KMS-11 (cell line): ENCODE measurements at regions not wholly inside any gene's neighbourhood (a gene's known extent, or its start where the extent isn't known, plus 50 kb on each side); places are given as distances from the start of the nearest gene placed in this dataset.

Experiments used
- H2AFZ ChIP-seq: fragments of 200-600 bp; sonication (generic); 2 replicates; pipeline ENCODE4 v1.6.1; 2016; ENCODE audit warnings: antibody characterized with exemption, mixed run types, low read depth
- H3K27ac ChIP-seq: fragments of 200-600 bp; sonication (generic); 2 replicates; pipeline ENCODE4 v1.6.1; 2016; ENCODE audit warnings: mild to moderate bottlenecking, mixed run types
- H3K27me3 ChIP-seq: fragments of 200-600 bp; sonication (generic); 2 replicates; pipeline ENCODE4 v1.6.1; 2017; ENCODE audit warnings: mild to moderate bottlenecking, low read depth, mixed run types, moderate library complexity; ENCODE audit not compliant: insufficient read depth
- H3K36me3 ChIP-seq: fragments of 200-600 bp; sonication (generic); 2 replicates; pipeline ENCODE4 v1.6.1; 2017; ENCODE audit warnings: mild to moderate bottlenecking, mixed run types; ENCODE audit not compliant: insufficient read depth
- H3K4me1 ChIP-seq: fragments of 200-600 bp; sonication (generic); 2 replicates; pipeline ENCODE4 v1.6.1; 2016; ENCODE audit warnings: mild to moderate bottlenecking, low read depth, mixed run types; ENCODE audit not compliant: poor library complexity, severe bottlenecking
- H3K4me2 ChIP-seq: fragments of 200-600 bp; sonication (generic); 2 replicates; pipeline ENCODE4 v1.7.0; 2016; ENCODE audit warnings: mild to moderate bottlenecking, mixed run types
- H3K4me3 ChIP-seq: fragments of 200-600 bp; sonication (generic); IDR thresholded peaks from 2 replicates; pipeline ENCODE4 v1.6.1; 2017; ENCODE audit warnings: low read depth, low read length, mixed read lengths; ENCODE audit not compliant: insufficient read depth
- H3K79me2 ChIP-seq: fragments of 200-600 bp; sonication (generic); 2 replicates; pipeline ENCODE4 v1.6.1; 2016; ENCODE audit warnings: low read depth, mixed run types; ENCODE audit not compliant: insufficient read depth
- H3K9ac ChIP-seq: fragments of 200-600 bp; sonication (generic); 2 replicates; pipeline ENCODE4 v1.6.1; 2016; ENCODE audit warnings: mild to moderate bottlenecking, mixed run types
- H4K20me1 ChIP-seq: fragments of 200-600 bp; sonication (generic); 2 replicates; pipeline ENCODE4 v1.6.1; 2016; ENCODE audit warnings: mild to moderate bottlenecking, mixed run types; ENCODE audit not compliant: insufficient read depth
- TF ChIP-seq, protein P1 (sequence below): fragments of 200-600 bp; sonication (generic); conservative IDR thresholded peaks from 2 replicates; pipeline ENCODE4 v1.6.1; 2017; ENCODE audit warnings: low read depth, mild to moderate bottlenecking, antibody characterized with exemption, low read length, moderate library complexity, mixed read lengths

DNA sequence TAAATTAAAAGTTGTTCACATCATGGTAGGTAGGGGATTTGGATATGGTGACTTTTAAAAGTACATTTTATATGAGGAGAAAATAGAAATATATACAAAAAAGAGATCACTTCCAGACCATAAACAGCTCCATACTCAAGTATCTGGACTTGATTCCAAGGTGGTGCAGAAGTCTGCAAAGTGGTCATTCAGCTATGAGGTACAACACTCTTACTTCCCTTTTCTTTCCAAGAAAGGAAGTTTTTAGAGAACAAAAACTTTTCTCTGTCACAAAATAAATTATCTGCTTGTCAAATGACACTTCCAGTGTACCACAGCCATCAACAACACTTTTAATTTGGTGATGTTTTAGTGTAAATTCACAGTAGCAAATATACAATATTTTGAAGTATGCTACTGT, 1013.5 kb downstream of the GATA3 start:
- Histone ChIP-seq H3K27me3 (peaks cover 2% of the 10 kb centered on the region; the same call in 1 of the 2 replicates), H3K4me3 (no peak overlapping the region), H3K9ac (no peak overlapping the region), H3K4me2 (no peak overlapping the region), H2AFZ (no peak overlapping the region), H3K27ac (no peak overlapping the region), H3K36me3 (no peaks in the 10 kb centered on the region; the same call in 1 of the 2 replicates), H4K20me1 (no peaks in the 10 kb centered on the region), H3K4me1 (no peaks in the 10 kb centered on the region), H3K79me2 (no peaks in the 10 kb centered on the region)
- TF ChIP-seq, protein P1, sequence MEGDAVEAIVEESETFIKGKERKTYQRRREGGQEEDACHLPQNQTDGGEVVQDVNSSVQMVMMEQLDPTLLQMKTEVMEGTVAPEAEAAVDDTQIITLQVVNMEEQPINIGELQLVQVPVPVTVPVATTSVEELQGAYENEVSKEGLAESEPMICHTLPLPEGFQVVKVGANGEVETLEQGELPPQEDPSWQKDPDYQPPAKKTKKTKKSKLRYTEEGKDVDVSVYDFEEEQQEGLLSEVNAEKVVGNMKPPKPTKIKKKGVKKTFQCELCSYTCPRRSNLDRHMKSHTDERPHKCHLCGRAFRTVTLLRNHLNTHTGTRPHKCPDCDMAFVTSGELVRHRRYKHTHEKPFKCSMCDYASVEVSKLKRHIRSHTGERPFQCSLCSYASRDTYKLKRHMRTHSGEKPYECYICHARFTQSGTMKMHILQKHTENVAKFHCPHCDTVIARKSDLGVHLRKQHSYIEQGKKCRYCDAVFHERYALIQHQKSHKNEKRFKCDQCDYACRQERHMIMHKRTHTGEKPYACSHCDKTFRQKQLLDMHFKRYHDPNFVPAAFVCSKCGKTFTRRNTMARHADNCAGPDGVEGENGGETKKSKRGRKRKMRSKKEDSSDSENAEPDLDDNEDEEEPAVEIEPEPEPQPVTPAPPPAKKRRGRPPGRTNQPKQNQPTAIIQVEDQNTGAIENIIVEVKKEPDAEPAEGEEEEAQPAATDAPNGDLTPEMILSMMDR: no peak

DNA sequence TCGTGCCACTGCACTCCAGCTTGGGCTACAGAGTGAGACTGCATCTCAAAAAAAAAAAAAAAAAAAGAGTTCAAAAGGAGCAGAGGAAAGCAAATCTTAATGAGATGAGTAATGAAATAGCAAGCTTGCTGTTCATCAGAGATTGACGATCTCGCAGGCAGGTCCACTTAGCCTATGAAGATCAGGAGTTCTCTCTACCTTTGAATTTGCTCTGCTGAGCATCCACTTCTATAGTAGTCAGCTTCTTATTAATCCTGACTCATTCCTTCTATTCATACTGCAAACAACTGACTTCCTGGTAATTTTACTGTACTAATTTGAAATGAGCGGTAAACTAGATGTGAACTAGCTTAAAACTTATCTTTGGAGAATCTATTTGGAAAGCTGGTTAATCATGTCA, 1014.6 kb downstream of the GATA3 start:
- Histone ChIP-seq H3K9ac (no peak overlapping the region), H3K36me3 (no peaks in the 10 kb centered on the region; the same call in 1 of the 2 replicates), H3K27ac (no peak overlapping the region), H3K4me2 (no peak overlapping the region), H3K4me3 (no peak overlapping the region), H3K79me2 (no peaks in the 10 kb centered on the region), H3K4me1 (no peaks in the 10 kb centered on the region), H4K20me1 (no peaks in the 10 kb centered on the region), H3K27me3 (peaks cover 2% of the 10 kb centered on the region; the same call in 1 of the 2 replicates), H2AFZ (no peak overlapping the region)
- TF ChIP-seq, protein P1: no peak

DNA sequence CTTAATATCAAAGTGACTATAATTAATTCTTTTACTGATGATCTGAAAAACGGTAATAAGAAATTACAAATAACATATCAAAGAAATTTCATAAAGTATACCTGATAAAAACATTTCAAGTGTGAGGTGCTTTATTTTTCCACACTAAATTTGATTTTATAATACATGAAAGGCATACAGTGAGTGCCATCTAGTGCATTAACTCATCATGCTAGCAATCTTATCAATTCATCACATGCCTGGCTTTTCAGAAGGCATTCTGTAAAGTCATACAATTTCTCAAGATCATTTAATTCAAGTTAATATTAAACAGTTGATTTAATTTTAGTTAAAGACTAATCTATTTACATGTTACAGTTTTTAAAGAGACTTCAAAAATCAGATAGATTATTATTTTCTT, 1020.9 kb downstream of the GATA3 start:
- Histone ChIP-seq H2AFZ (no peak overlapping the region), H3K36me3 (no peaks in the 10 kb centered on the region; the same call in 1 of the 2 replicates), H3K27ac (no peak overlapping the region), H4K20me1 (no peaks in the 10 kb centered on the region), H3K27me3 (peaks cover 2% of the 10 kb centered on the region; the same call in 1 of the 2 replicates), H3K4me1 (no peaks in the 10 kb centered on the region), H3K4me3 (no peak overlapping the region), H3K9ac (no peak overlapping the region), H3K79me2 (no peaks in the 10 kb centered on the region), H3K4me2 (no peak overlapping the region)
- TF ChIP-seq, protein P1: no peak

DNA sequence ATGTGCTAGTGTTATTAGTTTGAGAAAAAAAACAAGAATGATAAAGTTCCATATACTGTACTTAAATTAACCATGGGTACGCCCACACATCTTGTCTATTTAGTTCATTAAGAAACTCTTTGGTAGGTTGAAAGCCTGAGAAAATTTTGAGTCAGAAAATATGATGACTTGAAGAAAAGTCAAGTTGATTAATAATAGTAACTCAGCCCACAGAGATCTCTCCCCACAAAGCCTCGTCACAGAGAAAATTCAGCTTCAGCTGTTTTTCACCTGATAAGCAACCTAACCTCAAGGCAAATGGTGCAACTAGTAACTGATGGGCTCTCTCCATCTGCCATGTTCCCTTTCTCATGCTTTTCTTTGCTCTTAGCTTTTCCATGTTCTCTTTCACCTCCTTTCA, 1021.6 kb downstream of the GATA3 start:
- H2AFZ ChIP-seq: no peak overlapping the region
- no peaks in the 10 kb centered on the region for H3K79me2 ChIP-seq
- H3K27ac ChIP-seq: no peak overlapping the region
- no peaks in the 10 kb centered on the region for H3K4me1 ChIP-seq
- no peak overlapping the region for H3K4me3 ChIP-seq
- H3K27me3 ChIP-seq: peaks cover 2% of the 10 kb centered on the region; the same call in 1 of the 2 replicates
- TF ChIP-seq, protein P1: no peak
- no peaks in the 10 kb centered on the region; the same call in 1 of the 2 replicates for H3K36me3 ChIP-seq
- no peaks in the 10 kb centered on the region for H4K20me1 ChIP-seq
- no peak overlapping the region for H3K4me2 ChIP-seq
- H3K9ac ChIP-seq: no peak overlapping the region
